GM23248 (cell line): ENCODE measurements at regions not wholly inside any gene's neighbourhood (a gene's known extent, or its start where the extent isn't known, plus 50 kb on each side); places are given as distances from the start of the nearest gene placed in this dataset.

Experiments used
- DNase-seq: peaks from one replicate; pipeline ENCODE4 v3.0.0-alpha.2; 2015
- H2AFZ ChIP-seq: fragments of 200-600 bp; sonication (generic); 2 replicates; pipeline ENCODE4 v1.6.1; 2016; ENCODE audit warnings: antibody characterized with exemption
- H3F3A ChIP-seq: fragments of 200-600 bp; sonication (generic); 2 replicates; pipeline ENCODE4 v1.6.1; 2016; ENCODE audit warnings: mild to moderate bottlenecking, antibody characterized with exemption, mixed run types; ENCODE audit not compliant: insufficient read depth
- H3K27ac ChIP-seq: fragments of 200-600 bp; sonication (generic); 2 replicates; pipeline ENCODE4 v1.5.1; 2016; ENCODE audit warnings: mild to moderate bottlenecking
- H3K27me3 ChIP-seq: fragments of 200-600 bp; sonication (generic); replicated peaks from 2 replicates; pipeline ENCODE4 v1.6.1; 2016; ENCODE audit warnings: mild to moderate bottlenecking; ENCODE audit not compliant: insufficient read depth
- H3K36me3 ChIP-seq: fragments of 200-600 bp; sonication (generic); 2 replicates; pipeline ENCODE4 v1.6.1; 2016; ENCODE audit warnings: low read depth, mild to moderate bottlenecking
- H3K4me1 ChIP-seq: fragments of 200-600 bp; sonication (generic); 2 replicates; pipeline ENCODE4 v1.6.1; 2016; ENCODE audit warnings: mild to moderate bottlenecking; ENCODE audit not compliant: insufficient read depth
- H3K4me2 ChIP-seq: fragments of 200-600 bp; sonication (generic); one replicate; pipeline ENCODE4 v1.6.1; 2016; ENCODE audit warnings: mild to moderate bottlenecking; ENCODE audit not compliant: unreplicated experiment
- H3K4me3 ChIP-seq: fragments of 200-600 bp; sonication (generic); 2 replicates; pipeline ENCODE4 v1.5.1; 2016; ENCODE audit warnings: mild to moderate bottlenecking
- H3K79me2 ChIP-seq: fragments of 200-600 bp; sonication (generic); 2 replicates; pipeline ENCODE4 v1.6.1; 2016; ENCODE audit warnings: mild to moderate bottlenecking; ENCODE audit not compliant: insufficient read depth
- H3K9ac ChIP-seq: fragments of 200-600 bp; sonication (generic); 2 replicates; pipeline ENCODE4 v1.6.1; 2016; ENCODE audit warnings: mild to moderate bottlenecking
- H3K9me2 ChIP-seq: fragments of 200-600 bp; sonication (generic); 2 replicates; pipeline ENCODE4 v1.6.1; 2016; ENCODE audit warnings: mixed run types, mild to moderate bottlenecking, moderate library complexity; ENCODE audit not compliant: insufficient read depth
- H3K9me3 ChIP-seq: fragments of 200-600 bp; sonication (generic); one replicate; pipeline ENCODE4 v1.6.1; 2017; ENCODE audit warnings: low read depth
- H4K20me1 ChIP-seq: fragments of 200-600 bp; sonication (generic); 2 replicates; pipeline ENCODE4 v1.6.0; 2016; ENCODE audit not compliant: insufficient read depth
- EZH2 ChIP-seq: fragments of 200-600 bp; sonication (generic); IDR thresholded peaks from 2 replicates; pipeline ENCODE4 v1.6.1; 2018; ENCODE audit warnings: antibody characterized with exemption, mild to moderate bottlenecking; ENCODE audit not compliant: insufficient read depth, poor library complexity, severe bottlenecking
- EZH2phosphoT487 ChIP-seq: fragments of 200-600 bp; sonication (generic); IDR thresholded peaks from 2 replicates; pipeline ENCODE4 v1.6.1; 2018; ENCODE audit warnings: antibody characterized with exemption, moderate library complexity, mild to moderate bottlenecking, low read depth; ENCODE audit not compliant: insufficient read depth
- WGBS, 2 experiments: methylation state at CpG; one replicate each; pipeline ENCODE4 v1.1.6; 2015 to 2017; ENCODE audit warnings: low lambda C conversion rate in 2 of 2, low coverage in 1 of 2; ENCODE audit errors: missing lambda C conversion rate in 2 of 2; 5-methylcytosine and 5-hydroxymethylcytosine counted together
- in situ Hi-C: fragments of 300-500 bp; cut with MboI; formaldehyde crosslinking; loops from 2 replicates; pipeline ENCODE4 v1.15.0; 2020

DNA sequence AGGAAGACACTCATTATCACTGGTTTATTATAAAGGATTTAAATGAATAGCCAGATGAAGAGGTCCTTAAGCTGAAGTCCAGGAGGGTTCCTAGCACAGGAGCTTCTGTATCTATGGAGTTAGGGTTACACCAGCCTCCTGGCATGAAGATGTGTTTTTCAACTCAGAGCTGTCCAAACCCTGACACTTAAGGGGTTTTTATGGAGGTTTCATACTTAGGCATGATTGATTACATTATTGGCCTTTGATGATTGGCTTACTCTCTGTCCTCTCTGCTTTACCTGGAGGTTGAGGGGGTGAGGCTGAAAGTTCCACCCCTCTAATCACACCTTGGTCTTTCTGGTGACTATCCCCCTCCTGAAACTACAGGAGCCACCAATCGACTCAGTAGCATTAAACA lies 84.9 kb upstream of the ZNF169 start:
- Histone ChIP-seq H3K4me3 (no peak overlapping the region), H3K9me2 (no peaks in the 10 kb centered on the region), H3F3A (peaks cover 43% of the 10 kb centered on the region), H3K9ac (no peak overlapping the region), H4K20me1 (peaks cover 65% of the 10 kb centered on the region), H2AFZ (no peak overlapping the region), H3K27me3 (no peaks in the 10 kb centered on the region), H3K9me3 (no peaks in the 10 kb centered on the region), H3K36me3 (peaks cover 54% of the 10 kb centered on the region), H3K4me2 (no peak overlapping the region), H3K79me2 (peaks cover 100% of the 10 kb centered on the region), H3K4me1 (peaks cover 77% of the 10 kb centered on the region), H3K27ac (no peak overlapping the region)
- no peak for DNase-seq
- TF ChIP-seq EZH2phosphoT487 = no peak
- TF ChIP-seq EZH2 = no peak
- WGBS, 2 experiments = 52 to 53% methylated on average over 1 of the region's 1 CpG
- in situ Hi-C loops = no loop called here

DNA sequence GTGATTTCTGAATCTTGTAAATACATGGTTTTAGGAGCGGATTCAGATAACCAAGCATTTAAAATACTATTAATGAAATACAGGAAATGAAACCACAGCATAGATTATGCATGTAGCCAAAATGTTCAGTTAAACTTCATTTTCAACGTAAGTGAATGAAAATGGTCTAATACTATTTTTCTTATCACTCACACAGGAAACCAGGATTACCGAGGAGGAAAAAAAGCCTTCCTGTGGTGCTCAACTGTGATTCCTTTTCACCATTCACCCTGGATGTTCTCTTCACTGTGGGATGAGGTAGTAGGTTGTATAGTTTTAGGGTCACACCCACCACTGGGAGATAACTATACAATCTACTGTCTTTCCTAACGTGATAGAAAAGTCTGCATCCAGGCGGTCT lies 83.4 kb upstream of the ZNF169 start:
- 95 to 98% methylated on average over 5 of the region's 5 CpGs for WGBS, 2 experiments
- TF ChIP-seq EZH2phosphoT487 (no peak), EZH2 (no peak)
- DNase-seq = no peak
- Histone ChIP-seq H3F3A (peaks cover 41% of the 10 kb centered on the region), H3K9me3 (no peaks in the 10 kb centered on the region), H3K27me3 (no peaks in the 10 kb centered on the region), H3K36me3 (peaks cover 64% of the 10 kb centered on the region), H3K79me2 (peaks cover 100% of the 10 kb centered on the region), H3K4me1 (peaks cover 62% of the 10 kb centered on the region), H3K4me2 (no peak overlapping the region), H2AFZ (no peak overlapping the region), H3K9me2 (no peaks in the 10 kb centered on the region), H4K20me1 (peaks cover 51% of the 10 kb centered on the region), H3K9ac (no peak overlapping the region), H3K27ac (no peak overlapping the region), H3K4me3 (no peak overlapping the region)
- in situ Hi-C loops = no loop called here

GRCh38 chr9:94176608-94177007 lies 82.5 kb upstream of the ZNF169 start:
- Histone ChIP-seq H3F3A (peaks cover 46% of the 10 kb centered on the region), H3K4me2 (no peak overlapping the region), H3K9me2 (no peaks in the 10 kb centered on the region), H3K27ac (no peak overlapping the region), H3K79me2 (peaks cover 100% of the 10 kb centered on the region), H3K9ac (no peak overlapping the region), H3K27me3 (no peaks in the 10 kb centered on the region), H3K36me3 (peaks cover 62% of the 10 kb centered on the region), H4K20me1 (peaks cover 50% of the 10 kb centered on the region), H3K9me3 (no peaks in the 10 kb centered on the region), H3K4me1 (peaks cover 54% of the 10 kb centered on the region), H3K4me3 (no peak overlapping the region), H2AFZ (no peak overlapping the region)
- no peak for TF ChIP-seq EZH2phosphoT487
- in situ Hi-C loops = no loop called here
- DNase-seq = no peak

DNA sequence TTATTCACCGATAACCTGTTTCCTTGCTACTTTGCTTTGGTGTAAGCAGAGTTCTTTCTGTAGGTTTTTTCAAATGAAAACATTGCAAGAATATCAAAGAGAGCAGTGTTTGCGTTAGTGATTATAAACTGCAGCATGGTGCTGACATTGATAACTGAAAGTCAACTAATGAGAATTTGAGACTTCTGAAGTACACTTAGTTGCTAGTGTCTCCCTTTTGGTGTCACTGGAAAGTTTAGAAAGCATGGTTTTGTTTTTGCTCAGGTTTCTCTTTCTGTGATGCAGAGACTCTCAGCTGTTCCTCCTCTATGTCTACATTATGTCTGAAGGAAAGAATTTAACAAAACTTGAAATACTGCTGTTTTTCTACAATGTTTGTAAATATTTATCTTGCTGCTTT lies 80.2 kb upstream of the ZNF169 start:
- Histone ChIP-seq H3K79me2 (peaks cover 100% of the 10 kb centered on the region), H3K9ac (no peak overlapping the region), H3K9me3 (no peaks in the 10 kb centered on the region), H3K4me2 (no peak overlapping the region), H3K36me3 (peaks cover 55% of the 10 kb centered on the region), H3K27ac (no peak overlapping the region), H2AFZ (no peak overlapping the region), H4K20me1 (peaks cover 32% of the 10 kb centered on the region), H3K4me1 (peaks cover 35% of the 10 kb centered on the region), H3K9me2 (no peaks in the 10 kb centered on the region), H3K27me3 (no peaks in the 10 kb centered on the region), H3F3A (peaks cover 59% of the 10 kb centered on the region), H3K4me3 (no peak overlapping the region)
- TF ChIP-seq EZH2 (no peak), EZH2phosphoT487 (no peak)
- in situ Hi-C loops = no loop called here
- whole genome bisulfite sequencing, 2 experiments = 85 to 90% methylated on average over 2 of the region's 2 CpGs
- DNase-seq = no peak

- H3K36me3 ChIP-seq = peaks cover 37% of the 10 kb centered on the region
- H3K27ac ChIP-seq = no peak overlapping the region
- H3K27me3 ChIP-seq = no peaks in the 10 kb centered on the region
- H3K9me3 ChIP-seq = no peaks in the 10 kb centered on the region
- in situ Hi-C loops = no loop called here
- no peak overlapping the region for H3K9ac ChIP-seq
- H4K20me1 ChIP-seq = peaks cover 9% of the 10 kb centered on the region
- WGBS, 2 experiments = 50 to 57% methylated on average over 8 of the region's 8 CpGs
- no peak overlapping the region for H3K4me2 ChIP-seq
- H3K4me3 ChIP-seq = no peak overlapping the region
- peaks cover 46% of the 10 kb centered on the region for H3F3A ChIP-seq
- no peak overlapping the region for H2AFZ ChIP-seq
- peaks cover 8% of the 10 kb centered on the region for H3K4me1 ChIP-seq
- H3K79me2 ChIP-seq = peaks cover 77% of the 10 kb centered on the region
- no peak for DNase-seq
- TF ChIP-seq EZH2phosphoT487 = no peak
- no peak for TF ChIP-seq EZH2
- no peaks in the 10 kb centered on the region for H3K9me2 ChIP-seq
Measured at GRCh38 chr9:94181408-94182181, 77.5 kb upstream of the ZNF169 start.
